ENCODE measurements at regions not wholly inside any gene's neighbourhood (a gene's known extent, or its start where the extent isn't known, plus 50 kb on each side); places are given as distances from the start of the nearest gene placed in this dataset.

GRCh38 chr5:130550562-130550928, 614.5 kb downstream of the HINT1 start:
- Histone ChIP-seq H3K27ac (ENCODE audit: low read length) (no peak overlapping the region), H3K4me3 (ENCODE audit: low read depth in 1 of 2, low read length in 2 of 2) (no peak overlapping the region), H3K4me1 (ENCODE audit: control insufficient read depth in 1 of 2, insufficient read depth in 2 of 2, low read length in 2 of 2) (no peaks in the 10 kb centered on the region), H3K36me3 (ENCODE audit: control insufficient read depth in 1 of 2, insufficient read depth in 2 of 2, low read length in 2 of 2) (no peaks in the 10 kb centered on the region), H3K27me3 (ENCODE audit: low read depth, low read length) (no peaks in the 10 kb centered on the region), H3K9me3 (ENCODE audit: control insufficient read depth in 1 of 2, low read length in 2 of 2) (no peaks in the 10 kb centered on the region)

GRCh38 chr5:130549884-130550561, 615.0 kb downstream of the HINT1 start:
- no peak overlapping the region for H3K4me3 ChIP-seq (ENCODE audit: low read depth in 1 of 2, low read length in 2 of 2)
- no peaks in the 10 kb centered on the region for H3K36me3 ChIP-seq (ENCODE audit: control insufficient read depth in 1 of 2, insufficient read depth in 2 of 2, low read length in 2 of 2)
- H3K4me1 ChIP-seq (ENCODE audit: control insufficient read depth in 1 of 2, insufficient read depth in 2 of 2, low read length in 2 of 2) = no peaks in the 10 kb centered on the region
- H3K27ac ChIP-seq (ENCODE audit: low read length) = no peak overlapping the region
- H3K27me3 ChIP-seq (ENCODE audit: low read depth, low read length) = no peaks in the 10 kb centered on the region
- H3K9me3 ChIP-seq (ENCODE audit: control insufficient read depth in 1 of 2, low read length in 2 of 2) = peaks cover 0 to 4% of the 10 kb centered on the region in 2 donors

DNA sequence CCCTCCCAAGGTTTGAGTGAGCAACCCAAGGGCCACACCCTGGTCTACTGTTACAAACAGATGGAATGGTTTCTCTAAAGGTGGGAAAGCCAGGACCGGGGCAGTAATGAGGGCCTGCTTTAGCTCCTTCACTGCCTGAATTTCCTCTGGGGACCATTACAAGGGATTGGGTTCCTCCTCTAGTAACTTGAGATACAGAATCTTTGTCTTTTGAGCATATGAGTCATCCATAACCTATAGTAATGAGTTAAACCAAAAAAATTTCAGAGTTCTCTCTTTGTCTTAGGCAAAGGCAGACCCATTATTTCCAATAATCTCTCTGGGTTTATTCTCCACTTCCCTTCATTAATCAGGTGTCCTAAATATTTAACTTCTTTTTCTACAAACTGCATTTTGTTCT, 618.8 kb downstream of the HINT1 start:
- no peak overlapping the region for H3K4me3 ChIP-seq (ENCODE audit: low read depth in 1 of 2, low read length in 2 of 2)
- no peak overlapping the region for H3K27ac ChIP-seq (ENCODE audit: low read length)
- peaks cover 0 to 23% of the 10 kb centered on the region in 2 donors for H3K9me3 ChIP-seq (ENCODE audit: control insufficient read depth in 1 of 2, low read length in 2 of 2)
- H3K4me1 ChIP-seq (ENCODE audit: control insufficient read depth in 1 of 2, insufficient read depth in 2 of 2, low read length in 2 of 2) = no peaks in the 10 kb centered on the region
- H3K27me3 ChIP-seq (ENCODE audit: low read depth, low read length) = no peaks in the 10 kb centered on the region
- H3K36me3 ChIP-seq (ENCODE audit: control insufficient read depth in 1 of 2, insufficient read depth in 2 of 2, low read length in 2 of 2) = no peaks in the 10 kb centered on the region

DNA sequence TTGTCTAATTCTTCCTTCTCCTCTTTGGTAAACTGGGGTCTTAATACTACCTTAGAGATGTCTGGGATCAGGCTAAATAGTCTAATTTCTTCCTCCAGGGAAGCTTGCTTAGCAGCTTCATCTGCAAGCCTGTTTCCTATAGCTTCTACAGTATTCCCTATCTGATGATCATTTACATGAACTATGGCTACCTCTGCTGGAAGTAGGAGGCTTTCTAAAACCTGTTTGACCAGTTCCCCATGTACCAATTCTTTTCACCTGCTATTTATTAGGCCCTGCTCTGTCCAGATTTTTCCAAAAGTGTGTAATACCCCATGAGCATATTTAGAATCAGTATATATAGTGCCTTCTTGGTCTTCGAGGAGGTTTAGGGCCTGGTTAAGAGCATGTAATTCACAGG, 619.8 kb downstream of the HINT1 start:
- no peak overlapping the region for H3K4me3 ChIP-seq (ENCODE audit: low read depth in 1 of 2, low read length in 2 of 2)
- H3K27me3 ChIP-seq (ENCODE audit: low read depth, low read length) = no peaks in the 10 kb centered on the region
- peaks cover 0 to 23% of the 10 kb centered on the region in 2 donors for H3K9me3 ChIP-seq (ENCODE audit: control insufficient read depth in 1 of 2, low read length in 2 of 2)
- H3K36me3 ChIP-seq (ENCODE audit: control insufficient read depth in 1 of 2, insufficient read depth in 2 of 2, low read length in 2 of 2) = no peaks in the 10 kb centered on the region
- no peaks in the 10 kb centered on the region for H3K4me1 ChIP-seq (ENCODE audit: control insufficient read depth in 1 of 2, insufficient read depth in 2 of 2, low read length in 2 of 2)
- H3K27ac ChIP-seq (ENCODE audit: low read length) = no peak overlapping the region

DNA sequence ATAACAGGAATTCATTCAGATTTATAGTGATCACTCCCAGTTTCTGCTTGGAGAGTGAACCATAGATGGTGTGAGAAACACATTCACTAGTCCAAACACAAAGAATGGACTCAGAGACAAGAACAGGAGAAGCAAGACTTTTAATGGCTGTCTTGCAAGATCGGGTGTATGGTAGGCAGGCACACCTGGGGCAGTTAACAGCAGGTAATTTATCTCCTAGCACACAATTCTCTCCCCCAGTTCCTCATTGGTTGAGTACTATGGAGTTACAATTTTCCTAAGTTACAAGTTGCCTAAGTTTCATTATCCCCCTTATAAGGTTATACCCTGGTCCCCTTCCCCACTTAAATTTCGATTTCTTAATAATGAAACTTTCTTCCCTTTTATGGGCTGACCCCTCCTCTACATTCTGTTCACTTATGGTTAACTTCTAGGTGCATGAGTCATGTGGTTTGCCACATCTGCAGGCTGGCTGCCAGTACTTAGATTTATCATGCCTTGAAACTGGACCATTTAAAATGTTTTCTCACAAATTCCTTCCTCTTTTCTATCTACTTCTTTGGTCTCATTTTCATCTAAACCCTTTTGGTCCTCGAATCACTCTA, 623.3 kb downstream of the HINT1 start:
- H3K36me3 ChIP-seq (ENCODE audit: control insufficient read depth in 1 of 2, insufficient read depth in 2 of 2, low read length in 2 of 2) = no peaks in the 10 kb centered on the region
- H3K9me3 ChIP-seq (ENCODE audit: control insufficient read depth in 1 of 2, low read length in 2 of 2) = peaks cover 0 to 23% of the 10 kb centered on the region in 2 donors
- no peaks in the 10 kb centered on the region for H3K27me3 ChIP-seq (ENCODE audit: low read depth, low read length)
- H3K4me1 ChIP-seq (ENCODE audit: control insufficient read depth in 1 of 2, insufficient read depth in 2 of 2, low read length in 2 of 2) = no peaks in the 10 kb centered on the region
- no peak overlapping the region for H3K27ac ChIP-seq (ENCODE audit: low read length)
- H3K4me3 ChIP-seq (ENCODE audit: low read depth in 1 of 2, low read length in 2 of 2) = no peak overlapping the region

DNA sequence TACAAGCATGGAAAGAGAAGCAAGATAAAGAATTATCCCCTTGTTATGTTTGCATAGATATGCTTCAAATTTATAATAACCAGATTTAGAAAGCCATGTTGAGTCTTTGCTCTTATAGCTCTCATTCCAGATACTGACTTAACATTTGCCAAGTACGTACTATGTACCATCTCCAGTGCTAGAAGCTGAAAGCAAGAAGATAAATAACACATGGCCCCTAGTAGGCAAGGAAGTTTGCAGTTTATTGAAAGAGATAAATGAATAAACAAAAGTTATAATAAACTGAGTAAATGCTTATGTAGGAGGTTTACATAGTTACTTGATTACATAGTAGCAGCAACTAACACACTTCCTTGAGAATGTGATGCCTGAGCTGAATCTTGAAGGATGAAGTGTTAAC, 628.4 kb downstream of the HINT1 start:
- H3K9me3 ChIP-seq (ENCODE audit: control insufficient read depth in 1 of 2, low read length in 2 of 2) = no peaks in the 10 kb centered on the region
- H3K27me3 ChIP-seq (ENCODE audit: low read depth, low read length) = no peaks in the 10 kb centered on the region
- no peak overlapping the region for H3K4me3 ChIP-seq (ENCODE audit: low read depth in 1 of 2, low read length in 2 of 2)
- no peaks in the 10 kb centered on the region for H3K36me3 ChIP-seq (ENCODE audit: control insufficient read depth in 1 of 2, insufficient read depth in 2 of 2, low read length in 2 of 2)
- H3K27ac ChIP-seq (ENCODE audit: low read length) = no peak overlapping the region
- no peaks in the 10 kb centered on the region for H3K4me1 ChIP-seq (ENCODE audit: control insufficient read depth in 1 of 2, insufficient read depth in 2 of 2, low read length in 2 of 2)

DNA sequence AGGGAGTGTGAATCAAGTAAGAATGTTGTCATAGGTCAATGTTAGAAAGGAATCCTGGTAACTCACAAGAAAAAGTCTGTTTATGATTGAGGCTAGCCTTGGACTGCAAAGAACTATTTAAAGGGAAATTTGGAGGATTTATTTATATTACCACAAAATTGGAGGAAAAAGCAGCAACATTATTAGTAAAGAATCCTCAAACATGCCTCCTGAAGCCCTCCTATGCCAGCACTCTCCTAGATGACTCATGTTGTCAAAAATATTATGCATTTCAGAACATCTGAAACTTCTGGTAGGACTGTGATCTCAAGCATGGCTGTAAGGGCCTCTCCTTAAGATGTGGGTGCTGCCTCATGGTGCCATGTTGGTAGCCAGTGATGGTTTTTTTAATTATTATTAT, 628.5 kb downstream of the CHSY3 start:
- no peaks in the 10 kb centered on the region for H3K27me3 ChIP-seq (ENCODE audit: low read depth, low read length)

GRCh38 chr5:130529511-130530485, 625.5 kb downstream of the CHSY3 start:
- H3K27me3 ChIP-seq (ENCODE audit: low read depth, low read length) = no peaks in the 10 kb centered on the region
- H3K27ac ChIP-seq (ENCODE audit: low read length) = no peak overlapping the region
- H3K4me1 ChIP-seq (ENCODE audit: control insufficient read depth in 1 of 2, insufficient read depth in 2 of 2, low read length in 2 of 2) = no peaks in the 10 kb centered on the region
- H3K36me3 ChIP-seq (ENCODE audit: control insufficient read depth in 1 of 2, insufficient read depth in 2 of 2, low read length in 2 of 2) = no peaks in the 10 kb centered on the region
- no peaks in the 10 kb centered on the region for H3K9me3 ChIP-seq (ENCODE audit: control insufficient read depth in 1 of 2, low read length in 2 of 2)
- no peak overlapping the region for H3K4me3 ChIP-seq (ENCODE audit: low read depth in 1 of 2, low read length in 2 of 2)

More for the DNA sequence above, 628.5 kb downstream of the CHSY3 start:
- Histone ChIP-seq H3K27ac (ENCODE audit: low read length) (no peak overlapping the region), H3K9me3 (ENCODE audit: control insufficient read depth in 1 of 2, low read length in 2 of 2) (no peaks in the 10 kb centered on the region), H3K36me3 (ENCODE audit: control insufficient read depth in 1 of 2, insufficient read depth in 2 of 2, low read length in 2 of 2) (no peaks in the 10 kb centered on the region), H3K4me1 (ENCODE audit: control insufficient read depth in 1 of 2, insufficient read depth in 2 of 2, low read length in 2 of 2) (no peaks in the 10 kb centered on the region), H3K4me3 (ENCODE audit: low read depth in 1 of 2, low read length in 2 of 2) (no peak overlapping the region)

DNA sequence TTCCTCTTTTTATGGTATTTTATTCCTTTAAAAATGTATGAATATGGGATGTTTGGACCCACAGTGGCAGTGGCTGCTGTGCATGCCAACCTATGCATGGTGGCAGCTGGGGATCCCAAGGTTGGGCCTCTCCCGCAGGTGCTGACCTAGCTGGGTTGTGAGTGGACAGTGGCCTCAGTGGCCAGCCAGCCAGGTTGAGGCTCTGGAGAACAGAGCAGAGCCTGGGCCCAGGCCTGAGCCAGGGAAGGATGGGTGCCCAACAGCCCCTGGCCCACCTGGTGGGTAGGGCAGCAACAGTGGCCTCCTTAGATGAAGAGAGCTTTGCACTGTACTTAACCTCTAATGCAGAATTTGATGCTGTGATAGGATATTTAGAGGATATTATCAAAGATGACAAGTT, 624.8 kb downstream of the CHSY3 start:
- no peak overlapping the region for H3K27ac ChIP-seq (ENCODE audit: low read length)
- no peaks in the 10 kb centered on the region for H3K4me1 ChIP-seq (ENCODE audit: control insufficient read depth in 1 of 2, insufficient read depth in 2 of 2, low read length in 2 of 2)
- H3K9me3 ChIP-seq (ENCODE audit: control insufficient read depth in 1 of 2, low read length in 2 of 2) = no peaks in the 10 kb centered on the region
- H3K36me3 ChIP-seq (ENCODE audit: control insufficient read depth in 1 of 2, insufficient read depth in 2 of 2, low read length in 2 of 2) = no peaks in the 10 kb centered on the region
- H3K27me3 ChIP-seq (ENCODE audit: low read depth, low read length) = no peaks in the 10 kb centered on the region
- H3K4me3 ChIP-seq (ENCODE audit: low read depth in 1 of 2, low read length in 2 of 2) = no peak overlapping the region

DNA sequence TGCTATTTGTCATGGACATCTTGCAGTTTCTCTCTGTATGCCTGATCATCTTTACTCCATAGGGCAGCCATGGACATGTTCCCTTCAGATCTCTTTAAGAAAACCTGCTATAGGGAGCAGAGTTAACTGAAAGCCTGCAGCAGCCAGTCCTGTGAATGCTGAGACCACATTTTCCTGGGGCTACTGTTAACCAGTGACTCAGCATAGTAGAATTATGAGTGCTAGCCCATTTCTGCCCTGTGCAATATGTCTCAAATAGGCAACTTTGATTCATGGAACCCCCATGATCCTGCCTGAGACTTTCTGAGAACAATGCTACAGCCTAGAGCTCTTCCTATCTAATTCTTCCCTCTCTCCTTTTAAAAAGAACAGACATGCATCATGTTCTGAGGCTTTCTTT, 624.2 kb downstream of the CHSY3 start:
- no peaks in the 10 kb centered on the region for H3K27me3 ChIP-seq (ENCODE audit: low read depth, low read length)
- no peak overlapping the region for H3K27ac ChIP-seq (ENCODE audit: low read length)
- H3K36me3 ChIP-seq (ENCODE audit: control insufficient read depth in 1 of 2, insufficient read depth in 2 of 2, low read length in 2 of 2) = no peaks in the 10 kb centered on the region
- no peak overlapping the region for H3K4me3 ChIP-seq (ENCODE audit: low read depth in 1 of 2, low read length in 2 of 2)
- H3K9me3 ChIP-seq (ENCODE audit: control insufficient read depth in 1 of 2, low read length in 2 of 2) = no peaks in the 10 kb centered on the region
- H3K4me1 ChIP-seq (ENCODE audit: control insufficient read depth in 1 of 2, insufficient read depth in 2 of 2, low read length in 2 of 2) = no peaks in the 10 kb centered on the region

- H3K27ac ChIP-seq (ENCODE audit: low read length) = no peak overlapping the region
- H3K27me3 ChIP-seq (ENCODE audit: low read depth, low read length) = no peaks in the 10 kb centered on the region
- no peaks in the 10 kb centered on the region for H3K9me3 ChIP-seq (ENCODE audit: control insufficient read depth in 1 of 2, low read length in 2 of 2)
- no peaks in the 10 kb centered on the region for H3K4me1 ChIP-seq (ENCODE audit: control insufficient read depth in 1 of 2, insufficient read depth in 2 of 2, low read length in 2 of 2)
- no peaks in the 10 kb centered on the region for H3K36me3 ChIP-seq (ENCODE audit: control insufficient read depth in 1 of 2, insufficient read depth in 2 of 2, low read length in 2 of 2)
- no peak overlapping the region for H3K4me3 ChIP-seq (ENCODE audit: low read depth in 1 of 2, low read length in 2 of 2)
Measured at GRCh38 chr5:130526708-130527107, 622.4 kb downstream of the CHSY3 start.
